ENCODE measurements at regions not wholly inside any gene's neighbourhood (a gene's known extent, or its start where the extent isn't known, plus 50 kb on each side); places are given as distances from the start of the nearest gene placed in this dataset.

GRCh38 chr5:67960939-67961338 lies 254.6 kb upstream of the PIK3R1 start:
- H3K4me1 ChIP-seq (ENCODE audit: control insufficient read depth, extremely low read depth, insufficient read depth, low read length) = no peaks in the 10 kb centered on the region
- dilution Hi-C loops (cut with MboI; ENCODE audit: extremely low pct_ligation_motif_present, low sequenced_read_pairs) (no loop called here), intact Hi-C loops (cut with micrococcal nuclease) (no loop called here)
- TF ChIP-seq EZH2 (IDR thresholded peaks at IDR 0.05; ENCODE audit: borderline replicate concordance, low read depth, low read length, severe bottlenecking) (no peak), MAX (IDR thresholded peaks at IDR 0.05; ENCODE audit: insufficient read depth, insufficient read length) (no peak), JUN (IDR thresholded peaks at IDR 0.05; ENCODE audit: borderline replicate concordance, insufficient read depth, insufficient read length, low read depth) (no peak), MYC (IDR thresholded peaks at IDR 0.05; ENCODE audit: low read depth, low read length) (no peak), FOS (IDR thresholded peaks at IDR 0.05; ENCODE audit: borderline replicate concordance, insufficient read depth, low read length) (no peak), POLR2A (IDR thresholded peaks at IDR 0.05; ENCODE audit: low read depth, low read length) (no peak), POLR2AphosphoS5 (IDR thresholded peaks at IDR 0.05; ENCODE audit: insufficient read depth, low read depth, low read length) (no peak), CTCF (IDR thresholded peaks at IDR 0.05; ENCODE audit: extremely low read depth in 1 of 2, insufficient read depth in 1 of 2, low read depth in 1 of 2, low read length in 2 of 2) (no peak), GATA2 (IDR thresholded peaks at IDR 0.05; ENCODE audit: insufficient read depth, insufficient read length, low read depth, low read length) (no peak)
- H3K79me2 ChIP-seq (ENCODE audit: control insufficient read depth, insufficient read depth, low read length) = no peaks in the 10 kb centered on the region
- no peak overlapping the region for H3K9ac ChIP-seq (replicated peaks; ENCODE audit: extremely low read depth, insufficient read depth, low read length)
- FAIRE-seq (no peak), DNase-seq (ENCODE audit: low read depth, low spot score) (no peak)
- no peak overlapping the region for H3K27ac ChIP-seq (ENCODE audit: insufficient read depth, low read depth, low read length)
- no peaks in the 10 kb centered on the region for H3K36me3 ChIP-seq (ENCODE audit: control insufficient read depth in 2 of 2, extremely low read depth in 1 of 2, insufficient read depth in 2 of 2, low read length in 2 of 2)
- POLR2A ChIA-PET = no interaction called here
- H3K4me3 ChIP-seq (replicated peaks in 1 of 3; ENCODE audit: insufficient read depth in 1 of 3, low read depth in 1 of 3, low read length in 3 of 3) = no peak overlapping the region
- H2AFZ ChIP-seq (ENCODE audit: low read depth, low read length) = no peak overlapping the region
- H3K9me1 ChIP-seq (replicated peaks; ENCODE audit: control insufficient read depth, extremely low read depth, insufficient read depth, low read length) = no peaks in the 10 kb centered on the region
- peaks cover 2 to 6% of the 10 kb centered on the region in 2 experiments for H3K27me3 ChIP-seq (ENCODE audit: control insufficient read depth in 2 of 2, insufficient read depth in 2 of 2, low read length in 2 of 2)
- no peaks in the 10 kb centered on the region for H3K9me3 ChIP-seq (replicated peaks; ENCODE audit: control insufficient read depth, insufficient read depth, low read length)
- BruUV-seq (replicated peaks) = no TSS peak
- no peaks in the 10 kb centered on the region for H4K20me1 ChIP-seq (replicated peaks; ENCODE audit: control insufficient read depth, extremely low read depth, insufficient read depth, low read length)
- CTCF ChIA-PET = interaction anchor here (0.6 kb wide), 1 partner anchor 17 kb away, joined by 4 read pairs; no protein-coding TSS in a partner anchor
- H3K4me2 ChIP-seq (ENCODE audit: insufficient read depth, low read length) = no peak overlapping the region

All from endothelial cell of umbilical vein (primary cell).